ENCODE measurements at regions not wholly inside any gene's neighbourhood (a gene's known extent, or its start where the extent isn't known, plus 50 kb on each side); places are given as distances from the start of the nearest gene placed in this dataset.
A peak's percentile ranks its signal among the peaks of the same experiment; 100 is the strongest.

DNA sequence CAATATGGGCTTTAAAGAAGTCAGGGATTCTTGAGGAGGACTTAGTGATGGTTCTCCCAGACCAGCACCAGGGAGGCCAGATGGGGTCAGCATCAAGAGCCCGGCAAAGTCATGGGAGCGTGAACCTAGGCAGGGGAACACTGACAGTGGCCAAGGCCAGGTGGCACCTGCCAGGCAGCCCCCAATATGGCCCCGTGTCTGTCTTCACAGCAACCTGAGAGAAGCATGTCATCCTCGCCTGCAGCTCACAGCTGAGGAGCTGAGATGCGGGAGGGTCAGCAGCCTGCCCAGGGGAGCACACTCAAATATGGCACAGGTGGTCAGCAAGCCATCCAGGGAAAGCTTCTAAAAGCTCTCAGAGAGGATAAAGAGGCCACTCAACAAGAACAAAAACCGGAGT lies 105.7 kb upstream of the GPC1 start:
- no peak for TF ChIP-seq CTCF (IDR thresholded peaks at IDR 0.05; ENCODE audit: low read depth, low read length)
- no peak for DNase-seq (ENCODE audit: low read depth in 2 of 2)

GRCh38 chr2:240333985-240334384 lies 101.5 kb upstream of the GPC1 start:
- DNase-seq (ENCODE audit: low read depth in 2 of 2) = peak; percentile 13 to 51
- no peak for TF ChIP-seq CTCF (IDR thresholded peaks at IDR 0.05; ENCODE audit: low read depth, low read length)
- no peak overlapping the region for H3K4me3 ChIP-seq (replicated peaks in 1 of 2; ENCODE audit: low read depth in 2 of 2, low read length in 2 of 2)

More for the DNA sequence above, 105.7 kb upstream of the GPC1 start:
- no peak overlapping the region for H3K4me3 ChIP-seq (replicated peaks in 1 of 2; ENCODE audit: low read depth in 2 of 2, low read length in 2 of 2)

GRCh38 chr2:240335061-240335460 lies 100.4 kb upstream of the GPC1 start:
- DNase-seq (ENCODE audit: low read depth in 2 of 2) = no peak
- no peak overlapping the region for H3K4me3 ChIP-seq (replicated peaks in 1 of 2; ENCODE audit: low read depth in 2 of 2, low read length in 2 of 2)
- TF ChIP-seq CTCF (IDR thresholded peaks at IDR 0.05; ENCODE audit: low read depth, low read length) = no peak

DNA sequence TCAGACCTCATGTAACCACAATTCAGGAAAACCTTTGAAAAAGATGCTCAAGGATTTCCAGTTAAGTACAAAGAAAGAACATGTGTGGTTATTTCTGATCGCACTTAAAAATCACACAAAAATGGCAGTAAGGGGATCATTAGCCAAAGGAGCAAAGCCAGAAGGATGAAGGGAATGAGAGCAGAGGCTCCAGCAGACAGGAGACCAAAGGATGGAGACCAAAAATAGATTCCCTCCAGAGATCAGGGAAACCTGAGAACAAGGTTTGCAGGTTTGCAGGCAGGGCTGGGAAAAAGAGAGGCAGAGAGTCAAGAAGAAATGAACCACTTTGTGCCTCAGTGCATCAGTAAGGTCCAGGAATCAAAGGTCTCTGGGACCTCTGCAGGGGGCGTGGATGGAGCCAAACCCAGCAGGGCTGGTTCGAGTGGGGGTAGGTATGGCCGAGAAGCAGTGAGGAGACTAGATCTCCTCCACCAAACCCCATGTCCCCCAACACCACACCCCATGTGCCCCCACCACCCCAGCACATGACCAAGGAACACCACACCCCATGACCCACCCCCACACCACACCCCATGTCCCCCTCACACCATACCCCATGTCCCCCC lies 98.5 kb upstream of the GPC1 start:
- DNase-seq (ENCODE audit: low read depth in 2 of 2) = no peak
- TF ChIP-seq CTCF (IDR thresholded peaks at IDR 0.05; ENCODE audit: low read depth, low read length) = no peak
- no peak overlapping the region for H3K4me3 ChIP-seq (replicated peaks in 1 of 2; ENCODE audit: low read depth in 2 of 2, low read length in 2 of 2)

- no peak for DNase-seq (ENCODE audit: low read depth in 2 of 2)
- no peak overlapping the region for H3K4me3 ChIP-seq (replicated peaks in 1 of 2; ENCODE audit: low read depth in 2 of 2, low read length in 2 of 2)
- no peak for TF ChIP-seq CTCF (IDR thresholded peaks at IDR 0.05; ENCODE audit: low read depth, low read length)
Observed at GRCh38 chr2:240338274-240338673, 97.2 kb upstream of the GPC1 start.

GRCh38 chr2:240339411-240340360 lies 95.8 kb upstream of the GPC1 start:
- no peak for TF ChIP-seq CTCF (IDR thresholded peaks at IDR 0.05; ENCODE audit: low read depth, low read length)

More at GRCh38 chr2:240339411-240340360, 95.8 kb upstream of the GPC1 start:
- no peak overlapping the region for H3K4me3 ChIP-seq (replicated peaks in 1 of 2; ENCODE audit: low read depth in 2 of 2, low read length in 2 of 2)
- no peak for DNase-seq (ENCODE audit: low read depth in 2 of 2)
